Caco-2 (cell line): ENCODE measurements at regions not wholly inside any gene's neighbourhood (a gene's known extent, or its start where the extent isn't known, plus 50 kb on each side); places are given as distances from the start of the nearest gene placed in this dataset.

Experiments used
- BruUV-seq: library from RNA; stranded (reverse); fragments of 400-500 nt; replicated peaks from 2 replicates; lab custom pipeline; 2021; lab: Mats Ljungman, UMichigan
- CTCF ChIA-PET: fragments of 300-600 bp; sonication (Branson Sonifier 250); formaldehyde crosslinking; loops from one replicate; lab custom pipeline; 2022; ENCODE audit warnings: antibody characterized with exemption; lab: Charles Lee
- POLR2A ChIA-PET: fragments of 300-600 bp; sonication (Branson Sonifier 250); formaldehyde crosslinking; loops from one replicate; lab custom pipeline; 2022; ENCODE audit warnings: antibody characterized with exemption; lab: Charles Lee
- DNase-seq, 2 experiments: peaks; one replicate each; pipeline versions ENCODE4 v3.0.0 to v3.0.0-alpha.2; 2020 to 2022
- H3K27me3 ChIP-seq: replicated peaks from 2 replicates; pipeline ENCODE4 v1.6.0; 2011; ENCODE audit warnings: low read length; ENCODE audit not compliant: control insufficient read depth, insufficient read depth
- H3K36me3 ChIP-seq: 2 replicates; pipeline ENCODE4 v1.5.1; 2011; ENCODE audit warnings: low read length; ENCODE audit not compliant: control insufficient read depth, insufficient read depth
- H3K4me1 ChIP-seq: fragments of 250-450 bp; sonication (Bioruptor Pico); 2 replicates; pipeline ENCODE4 v1.5.1; 2020; ENCODE audit warnings: mild to moderate bottlenecking
- H3K4me3 ChIP-seq: 2 replicates; pipeline ENCODE4 v1.5.1; 2011; ENCODE audit warnings: low read depth, mild to moderate bottlenecking, control low read depth, low read length
- H3K9me3 ChIP-seq: fragments of 250-450 bp; sonication (Bioruptor Pico); 2 replicates; pipeline ENCODE4 v1.5.1; 2020; ENCODE audit warnings: mild to moderate bottlenecking, moderate library complexity
- H3K27ac Mint-ChIP-seq: one replicate; pipeline ENCODE4 v1.8.0; 2022; ENCODE audit warnings: mixed read lengths; ENCODE audit not compliant: unreplicated experiment
- H3K27me3 Mint-ChIP-seq: one replicate; pipeline ENCODE4 v1.8.0; 2022; ENCODE audit warnings: mixed read lengths; ENCODE audit not compliant: insufficient read depth, unreplicated experiment
- H3K36me3 Mint-ChIP-seq: one replicate; pipeline ENCODE4 v1.8.0; 2022; ENCODE audit warnings: mild to moderate bottlenecking, mixed read lengths; ENCODE audit not compliant: insufficient read depth, unreplicated experiment
- H3K4me1 Mint-ChIP-seq: one replicate; pipeline ENCODE4 v1.8.0; 2022; ENCODE audit warnings: low read depth, mixed read lengths; ENCODE audit not compliant: unreplicated experiment
- H3K4me3 Mint-ChIP-seq: one replicate; pipeline ENCODE4 v1.8.0; 2022; ENCODE audit warnings: mild to moderate bottlenecking, moderate library complexity, mixed read lengths; ENCODE audit not compliant: unreplicated experiment
- H3K9me3 Mint-ChIP-seq: one replicate; pipeline ENCODE4 v1.8.0; 2022; ENCODE audit warnings: mixed read lengths; ENCODE audit not compliant: unreplicated experiment
- intact Hi-C: fragments of 100-400 bp; cut with micrococcal nuclease; formaldehyde crosslinking; loops from one replicate; pipeline ENCODE4 v1.10.0; 2022; ENCODE audit not compliant: unreplicated experiment
- TF ChIP-seq, protein P1 (sequence below), 2 experiments: fragments of 200-600 bp in 1 of 2; IDR thresholded peaks; 1 replicate in 1 of 2; 2 replicates in 1 of 2; pipeline versions ENCODE4 v1.5.1 to v1.8.0; 2011 to 2022; ENCODE audit warnings: antibody characterized with exemption in 1 of 2, control low read depth in 1 of 2, inconsistent platforms in 1 of 2, low read depth in 1 of 2, low read length in 1 of 2, mild to moderate bottlenecking in 1 of 2, moderate library complexity in 1 of 2; ENCODE audit not compliant: insufficient read depth in 1 of 2, severe bottlenecking in 1 of 2, unreplicated experiment in 1 of 2

DNA sequence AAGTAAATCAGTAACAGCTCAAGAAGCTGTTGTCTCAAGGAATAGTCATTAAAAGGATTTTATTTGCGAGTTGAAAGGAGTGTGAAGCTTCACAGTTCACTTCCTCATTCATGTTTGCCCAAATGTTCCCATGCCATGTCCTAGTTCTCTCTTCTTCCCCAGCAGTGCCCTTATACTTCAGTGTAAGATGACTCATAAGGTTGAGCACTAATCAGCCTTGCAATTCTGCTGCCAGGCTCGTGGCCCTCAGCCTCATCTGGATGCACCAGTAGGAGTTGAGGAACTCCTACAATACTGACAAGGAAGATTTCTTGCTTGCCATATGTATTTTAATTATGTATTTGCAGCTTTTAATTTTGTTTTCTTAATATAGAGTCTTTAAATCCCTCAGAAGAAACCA, 1980.4 kb downstream of the SUCLG1 start:
- Histone ChIP-seq H3K9me3 (no peaks in the 10 kb centered on the region), H3K27me3 (no peaks in the 10 kb centered on the region), H3K4me3 (no peak overlapping the region), H3K36me3 (no peaks in the 10 kb centered on the region), H3K4me1 (no peaks in the 10 kb centered on the region)
- Mint-ChIP-seq H3K27ac (no peak overlapping the region), H3K9me3 (no peaks in the 10 kb centered on the region), H3K36me3 (no peaks in the 10 kb centered on the region), H3K4me1 (no peaks in the 10 kb centered on the region), H3K4me3 (no peak overlapping the region), H3K27me3 (no peaks in the 10 kb centered on the region)
- TF ChIP-seq, protein P1, sequence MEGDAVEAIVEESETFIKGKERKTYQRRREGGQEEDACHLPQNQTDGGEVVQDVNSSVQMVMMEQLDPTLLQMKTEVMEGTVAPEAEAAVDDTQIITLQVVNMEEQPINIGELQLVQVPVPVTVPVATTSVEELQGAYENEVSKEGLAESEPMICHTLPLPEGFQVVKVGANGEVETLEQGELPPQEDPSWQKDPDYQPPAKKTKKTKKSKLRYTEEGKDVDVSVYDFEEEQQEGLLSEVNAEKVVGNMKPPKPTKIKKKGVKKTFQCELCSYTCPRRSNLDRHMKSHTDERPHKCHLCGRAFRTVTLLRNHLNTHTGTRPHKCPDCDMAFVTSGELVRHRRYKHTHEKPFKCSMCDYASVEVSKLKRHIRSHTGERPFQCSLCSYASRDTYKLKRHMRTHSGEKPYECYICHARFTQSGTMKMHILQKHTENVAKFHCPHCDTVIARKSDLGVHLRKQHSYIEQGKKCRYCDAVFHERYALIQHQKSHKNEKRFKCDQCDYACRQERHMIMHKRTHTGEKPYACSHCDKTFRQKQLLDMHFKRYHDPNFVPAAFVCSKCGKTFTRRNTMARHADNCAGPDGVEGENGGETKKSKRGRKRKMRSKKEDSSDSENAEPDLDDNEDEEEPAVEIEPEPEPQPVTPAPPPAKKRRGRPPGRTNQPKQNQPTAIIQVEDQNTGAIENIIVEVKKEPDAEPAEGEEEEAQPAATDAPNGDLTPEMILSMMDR (IDR thresholded peaks at IDR 0.05; ENCODE audit: insufficient read depth in 1 of 2, low read depth in 1 of 2, low read length in 1 of 2, severe bottlenecking in 1 of 2, unreplicated experiment in 1 of 2) = no peak
- intact Hi-C loops = no loop called here
- POLR2A ChIA-PET = no interaction called here
- DNase-seq = no peak
- no TSS peak for BruUV-seq
- CTCF ChIA-PET = no interaction called here

DNA sequence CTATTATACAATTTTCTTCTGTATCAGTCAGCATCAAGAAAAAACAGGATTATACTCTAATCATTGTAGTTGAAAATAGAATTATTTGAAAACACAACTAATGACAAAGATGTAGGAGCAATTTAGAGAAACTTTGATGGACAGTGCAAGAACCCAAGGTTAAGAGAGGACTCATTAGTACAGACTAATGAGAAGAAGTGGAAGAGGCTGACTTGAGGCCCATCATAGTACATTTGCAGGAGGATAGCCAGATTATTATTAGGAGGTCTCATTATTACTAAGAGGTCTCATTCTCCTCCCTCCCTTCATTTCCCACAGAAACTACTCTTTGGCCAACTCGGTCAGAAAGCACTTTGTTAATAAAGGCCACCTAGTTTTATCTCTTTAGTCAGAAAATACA, 1983.0 kb downstream of the SUCLG1 start:
- Histone ChIP-seq H3K27me3 (no peaks in the 10 kb centered on the region), H3K36me3 (no peaks in the 10 kb centered on the region), H3K4me3 (no peak overlapping the region), H3K4me1 (no peaks in the 10 kb centered on the region), H3K9me3 (no peaks in the 10 kb centered on the region)
- Mint-ChIP-seq H3K4me3 (no peak overlapping the region), H3K9me3 (no peaks in the 10 kb centered on the region), H3K27me3 (no peaks in the 10 kb centered on the region), H3K36me3 (no peaks in the 10 kb centered on the region), H3K27ac (no peak overlapping the region), H3K4me1 (no peaks in the 10 kb centered on the region)
- BruUV-seq = no TSS peak
- POLR2A ChIA-PET = no interaction called here
- CTCF ChIA-PET = no interaction called here
- no peak for DNase-seq
- TF ChIP-seq, protein P1 (IDR thresholded peaks at IDR 0.05; ENCODE audit: insufficient read depth in 1 of 2, low read depth in 1 of 2, low read length in 1 of 2, severe bottlenecking in 1 of 2, unreplicated experiment in 1 of 2) = no peak
- intact Hi-C loops = no loop called here

DNA sequence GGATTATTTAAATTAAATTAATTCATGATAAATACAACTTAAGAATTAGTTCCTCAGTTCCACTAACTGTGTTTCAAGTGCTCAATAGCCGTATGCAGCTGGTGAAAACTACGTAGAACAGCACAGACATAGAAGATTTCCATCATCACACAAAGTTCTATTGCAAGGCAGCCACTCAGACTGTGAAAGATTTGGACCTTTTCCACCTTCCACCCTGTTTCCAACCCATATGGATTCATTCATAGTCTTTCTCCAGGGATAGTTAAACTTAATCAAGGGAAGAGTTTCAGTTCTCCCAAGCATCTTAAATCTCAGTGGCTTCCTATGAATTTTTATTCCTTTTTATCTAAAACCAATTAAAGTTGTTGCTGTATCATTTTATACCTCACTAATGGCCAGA, 2030.8 kb downstream of the SUCLG1 start:
- TF ChIP-seq, protein P1 (IDR thresholded peaks at IDR 0.05; ENCODE audit: insufficient read depth in 1 of 2, low read depth in 1 of 2, low read length in 1 of 2, severe bottlenecking in 1 of 2, unreplicated experiment in 1 of 2) = no peak
- intact Hi-C loops = no loop called here
- H3K36me3 Mint-ChIP-seq = no peaks in the 10 kb centered on the region
- ChIA-PET POLR2A (no interaction called here), CTCF (no interaction called here)
- Histone ChIP-seq H3K4me1 (no peaks in the 10 kb centered on the region), H3K27me3 (no peaks in the 10 kb centered on the region), H3K9me3 (no peaks in the 10 kb centered on the region), H3K36me3 (no peaks in the 10 kb centered on the region), H3K4me3 (no peak overlapping the region)
- H3K27ac Mint-ChIP-seq = no peak overlapping the region
- H3K9me3 Mint-ChIP-seq = no peaks in the 10 kb centered on the region
- H3K4me1 Mint-ChIP-seq = no peaks in the 10 kb centered on the region
- BruUV-seq = no TSS peak
- H3K27me3 Mint-ChIP-seq = no peaks in the 10 kb centered on the region
- no peak for DNase-seq
- H3K4me3 Mint-ChIP-seq = no peak overlapping the region
